PC-3 (cell line): ENCODE measurements at regions not wholly inside any gene's neighbourhood (a gene's known extent, or its start where the extent isn't known, plus 50 kb on each side); places are given as distances from the start of the nearest gene placed in this dataset.

Experiments
- CTCF ChIP-seq: fragments of 300-600 bp; sonication (generic); conservative IDR thresholded peaks from 2 replicates; pipeline ENCODE4 v1.5.1; 2017; ENCODE audit warnings: antibody characterized with exemption, low read depth, mild to moderate bottlenecking, low read length
- EZH2phosphoT487 ChIP-seq: fragments of 300-600 bp; sonication (generic); IDR thresholded peaks from 2 replicates; pipeline ENCODE4 v1.6.1; 2018; ENCODE audit warnings: mild to moderate bottlenecking, antibody characterized with exemption, low read length, borderline replicate concordance

- no peak for TF ChIP-seq CTCF
- no peak for TF ChIP-seq EZH2phosphoT487
These were observed 594.9 kb upstream of the CFAP20DC start for GRCh38 chr3:59644479-59645402.
